ENCODE measurements at regions not wholly inside any gene's neighbourhood (a gene's known extent, or its start where the extent isn't known, plus 50 kb on each side); places are given as distances from the start of the nearest gene placed in this dataset.

GRCh38 chr3:16719426-16719825, 114.2 kb upstream of the DAZL start:
- peaks cover 5% of the 10 kb centered on the region for H3K27me3 Mint-ChIP-seq (ENCODE audit: unreplicated experiment)
- no peaks in the 10 kb centered on the region for H3K4me1 Mint-ChIP-seq (ENCODE audit: unreplicated experiment)
- no peak overlapping the region for H3K27ac Mint-ChIP-seq (ENCODE audit: unreplicated experiment)
- H3K4me3 Mint-ChIP-seq (ENCODE audit: unreplicated experiment): no peak overlapping the region
- H3K9me3 Mint-ChIP-seq (ENCODE audit: unreplicated experiment): no peaks in the 10 kb centered on the region
- no peak for DNase-seq (ENCODE audit: extremely low spot score, unreplicated experiment)
- no peaks in the 10 kb centered on the region for H3K36me3 Mint-ChIP-seq (ENCODE audit: unreplicated experiment)
- TF ChIP-seq, protein P1, sequence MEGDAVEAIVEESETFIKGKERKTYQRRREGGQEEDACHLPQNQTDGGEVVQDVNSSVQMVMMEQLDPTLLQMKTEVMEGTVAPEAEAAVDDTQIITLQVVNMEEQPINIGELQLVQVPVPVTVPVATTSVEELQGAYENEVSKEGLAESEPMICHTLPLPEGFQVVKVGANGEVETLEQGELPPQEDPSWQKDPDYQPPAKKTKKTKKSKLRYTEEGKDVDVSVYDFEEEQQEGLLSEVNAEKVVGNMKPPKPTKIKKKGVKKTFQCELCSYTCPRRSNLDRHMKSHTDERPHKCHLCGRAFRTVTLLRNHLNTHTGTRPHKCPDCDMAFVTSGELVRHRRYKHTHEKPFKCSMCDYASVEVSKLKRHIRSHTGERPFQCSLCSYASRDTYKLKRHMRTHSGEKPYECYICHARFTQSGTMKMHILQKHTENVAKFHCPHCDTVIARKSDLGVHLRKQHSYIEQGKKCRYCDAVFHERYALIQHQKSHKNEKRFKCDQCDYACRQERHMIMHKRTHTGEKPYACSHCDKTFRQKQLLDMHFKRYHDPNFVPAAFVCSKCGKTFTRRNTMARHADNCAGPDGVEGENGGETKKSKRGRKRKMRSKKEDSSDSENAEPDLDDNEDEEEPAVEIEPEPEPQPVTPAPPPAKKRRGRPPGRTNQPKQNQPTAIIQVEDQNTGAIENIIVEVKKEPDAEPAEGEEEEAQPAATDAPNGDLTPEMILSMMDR (IDR thresholded peaks at IDR 0.05): no peak

GRCh38 chr3:16720367-16720940, 115.2 kb upstream of the DAZL start:
- DNase-seq (ENCODE audit: extremely low spot score, unreplicated experiment): no peak
- Mint-ChIP-seq H3K9me3 (ENCODE audit: unreplicated experiment) (no peaks in the 10 kb centered on the region), H3K4me3 (ENCODE audit: unreplicated experiment) (no peak overlapping the region), H3K27me3 (ENCODE audit: unreplicated experiment) (peaks cover 2% of the 10 kb centered on the region), H3K27ac (ENCODE audit: unreplicated experiment) (no peak overlapping the region), H3K4me1 (ENCODE audit: unreplicated experiment) (no peaks in the 10 kb centered on the region), H3K36me3 (ENCODE audit: unreplicated experiment) (no peaks in the 10 kb centered on the region)
- TF ChIP-seq, protein P1 (IDR thresholded peaks at IDR 0.05): no peak

- TF ChIP-seq, protein P1 (IDR thresholded peaks at IDR 0.05): no peak
- H3K27ac Mint-ChIP-seq (ENCODE audit: unreplicated experiment): no peak overlapping the region
- no peaks in the 10 kb centered on the region for H3K36me3 Mint-ChIP-seq (ENCODE audit: unreplicated experiment)
- H3K27me3 Mint-ChIP-seq (ENCODE audit: unreplicated experiment): peaks cover 2% of the 10 kb centered on the region
- no peak for DNase-seq (ENCODE audit: extremely low spot score, unreplicated experiment)
- no peaks in the 10 kb centered on the region for H3K4me1 Mint-ChIP-seq (ENCODE audit: unreplicated experiment)
- no peak overlapping the region for H3K4me3 Mint-ChIP-seq (ENCODE audit: unreplicated experiment)
- no peaks in the 10 kb centered on the region for H3K9me3 Mint-ChIP-seq (ENCODE audit: unreplicated experiment)
Measured at GRCh38 chr3:16721494-16721893, 116.3 kb upstream of the DAZL start.

- H3K27ac Mint-ChIP-seq (ENCODE audit: unreplicated experiment): no peak overlapping the region
- H3K4me3 Mint-ChIP-seq (ENCODE audit: unreplicated experiment): no peak overlapping the region
- H3K27me3 Mint-ChIP-seq (ENCODE audit: unreplicated experiment): peaks cover 2% of the 10 kb centered on the region
- no peaks in the 10 kb centered on the region for H3K9me3 Mint-ChIP-seq (ENCODE audit: unreplicated experiment)
- no peak for DNase-seq (ENCODE audit: extremely low spot score, unreplicated experiment)
- TF ChIP-seq, protein P1 (IDR thresholded peaks at IDR 0.05): no peak
- no peaks in the 10 kb centered on the region for H3K36me3 Mint-ChIP-seq (ENCODE audit: unreplicated experiment)
- H3K4me1 Mint-ChIP-seq (ENCODE audit: unreplicated experiment): no peaks in the 10 kb centered on the region
Measured at GRCh38 chr3:16723978-16724377, 118.8 kb upstream of the DAZL start.

GRCh38 chr3:16724487-16724886, 119.3 kb upstream of the DAZL start:
- Mint-ChIP-seq H3K27ac (ENCODE audit: unreplicated experiment) (no peak overlapping the region), H3K27me3 (ENCODE audit: unreplicated experiment) (peaks cover 2% of the 10 kb centered on the region), H3K4me1 (ENCODE audit: unreplicated experiment) (no peaks in the 10 kb centered on the region), H3K9me3 (ENCODE audit: unreplicated experiment) (no peaks in the 10 kb centered on the region), H3K36me3 (ENCODE audit: unreplicated experiment) (no peaks in the 10 kb centered on the region), H3K4me3 (ENCODE audit: unreplicated experiment) (no peak overlapping the region)
- TF ChIP-seq, protein P1 (IDR thresholded peaks at IDR 0.05): no peak
- DNase-seq (ENCODE audit: extremely low spot score, unreplicated experiment): no peak
